GM12878 (cell line): ENCODE measurements at regions not wholly inside any gene's neighbourhood (a gene's known extent, or its start where the extent isn't known, plus 50 kb on each side); places are given as distances from the start of the nearest gene placed in this dataset.

Source experiments
- CBFB ChIP-seq: IDR thresholded peaks from 2 replicates; pipeline ENCODE4 v1.6.1; 2016; ENCODE audit warnings: antibody characterized with exemption, low read depth
- CBX3 ChIP-seq: fragments of 200-600 bp; sonication (generic); IDR thresholded peaks from 2 replicates; pipeline ENCODE4 v1.6.1; 2016; ENCODE audit warnings: low read depth, borderline replicate concordance
- CTCF ChIP-seq, 3 experiments: IDR thresholded peaks in 2 of 3; conservative IDR thresholded peaks in 1 of 3; 2 replicates each; pipeline ENCODE4 v1.5.1; 2011; ENCODE audit warnings: low read depth in 3 of 3, low read length in 3 of 3, mild to moderate bottlenecking in 3 of 3, control low read depth in 2 of 3, moderate library complexity in 2 of 3, inconsistent platforms in 1 of 3, mixed read lengths in 1 of 3; ENCODE audit not compliant: control insufficient read depth in 2 of 3, insufficient read depth in 1 of 3; ENCODE audit errors: extremely low read depth in 1 of 3
- EZH2 ChIP-seq: IDR thresholded peaks from 2 replicates; pipeline ENCODE4 v1.6.1; 2012; ENCODE audit warnings: low read depth, mild to moderate bottlenecking, control low read depth, inconsistent platforms, low read length, borderline replicate concordance; ENCODE audit not compliant: control insufficient read depth
- FOS ChIP-seq: IDR thresholded peaks from 3 replicates; pipeline ENCODE4 v1.6.1; 2011; ENCODE audit warnings: borderline replicate concordance; ENCODE audit not compliant: insufficient read length; ENCODE audit errors: extremely low read depth
- JUND ChIP-seq: IDR thresholded peaks from 2 replicates; pipeline ENCODE4 v1.6.1; 2012; ENCODE audit warnings: low read depth, mild to moderate bottlenecking, low read length, improper control_type of control experiment, moderate library complexity
- MEF2A ChIP-seq: IDR thresholded peaks from 2 replicates; pipeline ENCODE4 v1.6.1; 2011; ENCODE audit warnings: low read depth, mild to moderate bottlenecking, low read length, moderate library complexity; ENCODE audit not compliant: insufficient read depth
- MXI1 ChIP-seq: fragments of 150-350 bp; IDR thresholded peaks from 2 replicates; pipeline ENCODE4 v1.6.1; 2011; ENCODE audit warnings: low read depth, mild to moderate bottlenecking, inconsistent platforms, low read length, improper control_type of control experiment
- NR2C2 ChIP-seq: IDR thresholded peaks from 2 replicates; pipeline ENCODE4 v1.6.1; 2011; ENCODE audit warnings: borderline replicate concordance, low read depth; ENCODE audit not compliant: control insufficient read depth, insufficient read length
- POLR2A ChIP-seq: IDR thresholded peaks from 2 replicates; pipeline ENCODE4 v1.6.1; 2011; ENCODE audit warnings: low read depth, mild to moderate bottlenecking, low read length
- POLR2AphosphoS2 ChIP-seq: IDR thresholded peaks from 2 replicates; pipeline ENCODE4 v1.6.1; 2011; ENCODE audit warnings: low read depth, mild to moderate bottlenecking, low read length, improper control_type of control experiment, moderate library complexity
- TAF1 ChIP-seq: IDR thresholded peaks from 2 replicates; pipeline ENCODE4 v1.6.1; 2011; ENCODE audit warnings: mild to moderate bottlenecking, low read depth, low read length, borderline replicate concordance
- YY1 ChIP-seq: IDR thresholded peaks from 2 replicates; pipeline ENCODE4 v1.6.1; 2011; ENCODE audit warnings: low read depth, mild to moderate bottlenecking, low read length

- TF ChIP-seq MXI1 (no peak), CBFB (no peak), EZH2 (no peak), CTCF (IDR thresholded peaks at IDR 0.05 in 2 of 3, conservative IDR thresholded peaks at IDR 0.05 in 1 of 3; ENCODE audit: control insufficient read depth in 2 of 3, extremely low read depth in 1 of 3, insufficient read depth in 1 of 3, low read depth in 3 of 3, low read length in 3 of 3) (no peak), MEF2A (no peak), TAF1 (no peak), CBX3 (no peak), YY1 (no peak), POLR2A (no peak), POLR2AphosphoS2 (no peak), NR2C2 (no peak), FOS (no peak), JUND (no peak)
These were observed 235.7 kb upstream of the HAND2 start for GRCh38 chr4:173765751-173766150.
